ENCODE measurements at regions not wholly inside any gene's neighbourhood (a gene's known extent, or its start where the extent isn't known, plus 50 kb on each side); places are given as distances from the start of the nearest gene placed in this dataset.

GRCh38 chr5:9861666-9862256, 231.6 kb upstream of the TAS2R1 start:
- TF ChIP-seq CTCF (optimal IDR thresholded peaks at IDR 0.05 in 1 of 3, IDR thresholded peaks at IDR 0.05 in 1 of 3, conservative IDR thresholded peaks at IDR 0.05 in 1 of 3; ENCODE audit: extremely low read depth in 1 of 3, insufficient read depth in 2 of 3, low read length in 3 of 3) (no peak), EZH2 (IDR thresholded peaks at IDR 0.05; ENCODE audit: low read length) (no peak)
